ENCODE measurements at regions not wholly inside any gene's neighbourhood (a gene's known extent, or its start where the extent isn't known, plus 50 kb on each side); places are given as distances from the start of the nearest gene placed in this dataset.
A peak's percentile ranks its signal among the peaks of the same experiment; 100 is the strongest.

GRCh38 chr6:170035044-170035443 is 255.8 kb downstream of the DLL1 start:
- Mint-ChIP-seq H3K27me3 (ENCODE audit: low read depth) (peaks cover 12% of the 10 kb centered on the region; the same call in 1 of the 2 replicates), H3K36me3 (peaks cover 11% of the 10 kb centered on the region), H3K9me3 (peaks cover 11% of the 10 kb centered on the region), H3K27ac (no peak overlapping the region), H3K4me1 (peaks cover 46% of the 10 kb centered on the region), H3K4me3 (no peak overlapping the region)
- ChIA-PET POLR2A (no interaction called here), CTCF (interaction anchor here (1.6 kb wide), 1 partner anchor 18 kb away, joined by 3 read pairs; no protein-coding TSS in a partner anchor)
- TF ChIP-seq, protein P1, sequence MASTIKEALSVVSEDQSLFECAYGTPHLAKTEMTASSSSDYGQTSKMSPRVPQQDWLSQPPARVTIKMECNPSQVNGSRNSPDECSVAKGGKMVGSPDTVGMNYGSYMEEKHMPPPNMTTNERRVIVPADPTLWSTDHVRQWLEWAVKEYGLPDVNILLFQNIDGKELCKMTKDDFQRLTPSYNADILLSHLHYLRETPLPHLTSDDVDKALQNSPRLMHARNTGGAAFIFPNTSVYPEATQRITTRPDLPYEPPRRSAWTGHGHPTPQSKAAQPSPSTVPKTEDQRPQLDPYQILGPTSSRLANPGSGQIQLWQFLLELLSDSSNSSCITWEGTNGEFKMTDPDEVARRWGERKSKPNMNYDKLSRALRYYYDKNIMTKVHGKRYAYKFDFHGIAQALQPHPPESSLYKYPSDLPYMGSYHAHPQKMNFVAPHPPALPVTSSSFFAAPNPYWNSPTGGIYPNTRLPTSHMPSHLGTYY (CRISPR knock-in tag; IDR thresholded peaks at IDR 0.05), result no peak
- no peak for TF ChIP-seq USF1 (CRISPR knock-in tag; IDR thresholded peaks at IDR 0.05)
- DNase-seq (ENCODE audit: low spot score) (no peak), ATAC-seq (no peak)

DNA sequence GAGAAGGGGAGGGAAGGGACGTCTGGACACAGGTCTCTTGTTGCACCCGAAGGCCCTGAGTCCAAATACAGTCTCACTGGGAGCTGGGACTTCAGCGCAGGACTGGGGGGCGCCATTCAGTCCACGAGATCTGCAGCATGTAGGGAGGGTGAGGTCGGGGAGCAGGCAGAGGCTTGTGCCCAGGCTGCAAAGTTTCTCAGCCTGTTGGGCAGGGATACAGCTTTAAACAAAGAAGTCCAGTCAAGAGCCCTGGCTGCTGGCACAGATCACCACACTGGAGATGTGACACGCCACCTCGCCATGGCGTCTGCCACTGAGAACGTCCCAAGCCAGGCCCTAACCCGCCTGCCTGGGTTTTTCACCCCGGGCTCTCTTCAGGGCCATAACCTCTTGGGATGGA is 256.6 kb downstream of the DLL1 start:
- peak; percentile 9 for DNase-seq (ENCODE audit: low spot score)
- ChIA-PET CTCF (interaction anchor here (1.6 kb wide), 1 partner anchor 17 kb away, joined by 3 read pairs; no protein-coding TSS in a partner anchor), POLR2A (no interaction called here)
- no peak for ATAC-seq
- TF ChIP-seq ZNF512 (CRISPR knock-in tag; IDR thresholded peaks at IDR 0.05; ENCODE audit: borderline replicate concordance) (no peak), ZNF263 (CRISPR knock-in tag; IDR thresholded peaks at IDR 0.05; ENCODE audit: low read depth) (no peak), TEAD1 (CRISPR knock-in tag; IDR thresholded peaks at IDR 0.05) (no peak)
- TF ChIP-seq, protein P2, sequence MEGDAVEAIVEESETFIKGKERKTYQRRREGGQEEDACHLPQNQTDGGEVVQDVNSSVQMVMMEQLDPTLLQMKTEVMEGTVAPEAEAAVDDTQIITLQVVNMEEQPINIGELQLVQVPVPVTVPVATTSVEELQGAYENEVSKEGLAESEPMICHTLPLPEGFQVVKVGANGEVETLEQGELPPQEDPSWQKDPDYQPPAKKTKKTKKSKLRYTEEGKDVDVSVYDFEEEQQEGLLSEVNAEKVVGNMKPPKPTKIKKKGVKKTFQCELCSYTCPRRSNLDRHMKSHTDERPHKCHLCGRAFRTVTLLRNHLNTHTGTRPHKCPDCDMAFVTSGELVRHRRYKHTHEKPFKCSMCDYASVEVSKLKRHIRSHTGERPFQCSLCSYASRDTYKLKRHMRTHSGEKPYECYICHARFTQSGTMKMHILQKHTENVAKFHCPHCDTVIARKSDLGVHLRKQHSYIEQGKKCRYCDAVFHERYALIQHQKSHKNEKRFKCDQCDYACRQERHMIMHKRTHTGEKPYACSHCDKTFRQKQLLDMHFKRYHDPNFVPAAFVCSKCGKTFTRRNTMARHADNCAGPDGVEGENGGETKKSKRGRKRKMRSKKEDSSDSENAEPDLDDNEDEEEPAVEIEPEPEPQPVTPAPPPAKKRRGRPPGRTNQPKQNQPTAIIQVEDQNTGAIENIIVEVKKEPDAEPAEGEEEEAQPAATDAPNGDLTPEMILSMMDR (IDR thresholded peaks at IDR 0.05), result no peak
- H3K4me1 Mint-ChIP-seq, result peaks cover 42% of the 10 kb centered on the region
- H3K27ac Mint-ChIP-seq, result no peak overlapping the region
- peaks cover 12% of the 10 kb centered on the region; the same call in 1 of the 2 replicates for H3K27me3 Mint-ChIP-seq (ENCODE audit: low read depth)
- peaks cover 11% of the 10 kb centered on the region for H3K36me3 Mint-ChIP-seq
- peaks cover 11% of the 10 kb centered on the region for H3K9me3 Mint-ChIP-seq
- no peak overlapping the region for H3K4me3 Mint-ChIP-seq

DNA sequence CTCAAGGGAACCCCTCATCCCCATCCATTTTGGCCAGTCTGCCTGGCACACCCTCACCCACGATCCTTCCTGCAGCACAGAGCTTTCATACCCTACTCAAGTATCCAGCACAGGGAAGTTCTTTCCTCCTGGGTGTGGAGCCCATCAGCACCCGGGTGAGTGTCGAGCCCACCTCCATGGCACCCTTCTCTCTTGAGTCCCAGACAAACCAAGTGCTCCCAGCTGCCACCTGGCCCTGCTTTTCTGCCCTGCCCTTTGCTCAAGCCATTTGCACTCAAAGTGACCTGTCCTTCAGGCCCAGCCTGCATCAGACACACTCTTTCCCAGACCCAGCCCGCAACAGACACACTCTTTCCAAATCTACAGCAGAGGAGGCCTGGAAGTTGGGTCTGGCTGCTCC is 257.2 kb downstream of the DLL1 start:
- DNase-seq (ENCODE audit: low spot score) (peak; percentile 4), ATAC-seq (no peak)
- ChIA-PET CTCF (no interaction called here), POLR2A (no interaction called here)
- H3K9me3 Mint-ChIP-seq, result peaks cover 11% of the 10 kb centered on the region
- H3K27ac Mint-ChIP-seq, result no peak overlapping the region
- H3K4me1 Mint-ChIP-seq, result peaks cover 37% of the 10 kb centered on the region
- H3K27me3 Mint-ChIP-seq (ENCODE audit: low read depth), result peaks cover 12% of the 10 kb centered on the region; the same call in 1 of the 2 replicates
- no peak overlapping the region for H3K4me3 Mint-ChIP-seq
- H3K36me3 Mint-ChIP-seq, result peaks cover 11% of the 10 kb centered on the region
- TF ChIP-seq ATF1 (CRISPR knock-in tag; IDR thresholded peaks at IDR 0.05) (no peak), ARID4B (CRISPR knock-in tag; IDR thresholded peaks at IDR 0.05; ENCODE audit: borderline replicate concordance) (no peak), FOXK1 (CRISPR knock-in tag; IDR thresholded peaks at IDR 0.05) (no peak), SMAD4 (CRISPR knock-in tag; IDR thresholded peaks at IDR 0.05) (no peak), TEAD4 (CRISPR knock-in tag; IDR thresholded peaks at IDR 0.05) (no peak), GABPB1 (CRISPR knock-in tag; IDR thresholded peaks at IDR 0.05) (no peak), PRDM15 (CRISPR knock-in tag; IDR thresholded peaks at IDR 0.05) (no peak), IRF1 (CRISPR knock-in tag; IDR thresholded peaks at IDR 0.05) (no peak)
- TF ChIP-seq, protein P3, sequence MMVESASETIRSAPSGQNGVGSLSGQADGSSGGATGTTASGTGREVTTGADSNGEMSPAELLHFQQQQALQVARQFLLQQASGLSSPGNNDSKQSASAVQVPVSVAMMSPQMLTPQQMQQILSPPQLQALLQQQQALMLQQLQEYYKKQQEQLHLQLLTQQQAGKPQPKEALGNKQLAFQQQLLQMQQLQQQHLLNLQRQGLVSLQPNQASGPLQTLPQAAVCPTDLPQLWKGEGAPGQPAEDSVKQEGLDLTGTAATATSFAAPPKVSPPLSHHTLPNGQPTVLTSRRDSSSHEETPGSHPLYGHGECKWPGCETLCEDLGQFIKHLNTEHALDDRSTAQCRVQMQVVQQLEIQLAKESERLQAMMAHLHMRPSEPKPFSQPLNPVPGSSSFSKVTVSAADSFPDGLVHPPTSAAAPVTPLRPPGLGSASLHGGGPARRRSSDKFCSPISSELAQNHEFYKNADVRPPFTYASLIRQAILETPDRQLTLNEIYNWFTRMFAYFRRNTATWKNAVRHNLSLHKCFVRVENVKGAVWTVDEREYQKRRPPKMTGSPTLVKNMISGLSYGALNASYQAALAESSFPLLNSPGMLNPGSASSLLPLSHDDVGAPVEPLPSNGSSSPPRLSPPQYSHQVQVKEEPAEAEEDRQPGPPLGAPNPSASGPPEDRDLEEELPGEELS (CRISPR knock-in tag; IDR thresholded peaks at IDR 0.05), result no peak

All from WTC11 (cell line).